NCI-H1436 (cell line): ENCODE measurements at regions not wholly inside any gene's neighbourhood (a gene's known extent, or its start where the extent isn't known, plus 50 kb on each side); places are given as distances from the start of the nearest gene placed in this dataset.
A peak's percentile ranks its signal among the peaks of the same experiment; 100 is the strongest.

Experiments
- DNase-seq: peaks from one replicate; lab custom pipeline; 2025; lab: John Stamatoyannopoulos, UW

DNA sequence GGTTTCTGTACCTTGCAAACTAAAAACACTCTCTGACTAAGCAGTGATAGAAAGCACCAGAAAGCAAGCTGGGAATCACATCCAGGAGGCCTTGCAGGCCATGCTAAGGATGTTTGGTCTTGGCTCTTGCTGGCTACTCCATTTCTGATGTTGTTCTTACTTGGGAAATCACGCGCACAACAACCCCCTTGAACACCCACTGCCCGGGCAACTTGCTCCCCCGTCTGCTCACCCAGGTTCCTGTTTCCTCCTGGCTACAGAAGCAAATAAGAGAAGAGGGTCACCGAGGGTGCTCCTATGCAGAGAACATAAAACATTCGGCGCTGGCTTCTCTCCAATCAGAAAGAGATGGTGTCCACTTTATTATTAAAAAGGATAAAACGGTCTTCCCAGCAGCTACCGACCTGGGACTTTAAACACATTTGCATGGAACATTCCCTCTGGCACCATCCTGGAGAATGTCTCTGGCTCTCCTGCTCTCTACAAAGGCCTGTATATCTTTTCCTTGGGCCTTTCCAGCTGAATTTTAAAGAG lies 271.2 kb upstream of the RPL38 start:
- DNase-seq, result no peak

DNA sequence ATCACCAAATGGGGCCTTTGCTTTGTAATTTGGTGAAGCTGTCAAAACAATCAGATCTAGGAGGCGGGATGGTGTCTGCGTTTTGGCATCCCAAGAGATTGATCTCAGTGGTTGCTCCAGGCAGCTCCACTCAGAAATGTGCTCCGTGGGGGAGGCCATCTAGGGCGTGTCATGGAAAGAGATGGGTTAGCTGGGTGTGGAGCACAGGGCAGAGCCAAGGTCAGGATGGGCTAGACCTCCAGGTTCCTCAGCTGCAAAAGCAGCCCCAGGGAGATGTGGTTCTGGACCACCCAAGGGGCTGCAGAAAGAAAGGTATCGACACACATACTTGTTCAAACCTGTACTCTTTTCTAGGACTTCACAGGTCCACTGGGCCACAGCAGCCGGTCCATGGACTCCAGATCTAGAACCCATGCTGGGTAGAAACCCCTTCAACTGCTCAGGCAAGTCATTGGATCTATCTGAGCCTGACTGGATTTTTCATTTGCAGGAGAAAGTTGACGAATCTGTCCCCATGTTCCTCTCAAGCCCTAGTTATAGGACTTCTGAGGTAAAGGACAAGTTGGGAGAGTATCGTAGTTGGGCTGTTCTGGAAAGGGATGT lies 270.2 kb upstream of the RPL38 start:
- DNase-seq, result no peak

DNA sequence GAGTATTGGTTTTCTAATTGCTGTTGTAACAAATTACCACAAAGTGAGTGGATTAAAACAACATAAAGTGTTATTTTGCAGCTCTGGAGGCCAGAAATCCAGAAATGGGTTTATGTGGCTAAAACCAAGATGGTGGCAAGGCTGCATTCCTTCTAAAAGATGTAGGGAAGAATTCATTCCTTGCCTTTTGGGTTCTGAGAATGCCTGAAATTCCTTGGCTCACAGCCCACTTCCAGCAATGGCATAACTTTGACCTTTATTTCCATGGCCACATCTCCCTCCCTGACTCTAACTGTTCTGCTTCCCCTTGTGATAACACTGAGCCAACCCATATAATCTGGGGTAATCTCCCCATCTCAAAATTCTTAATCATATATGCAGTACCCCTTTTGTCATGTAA lies 269.6 kb upstream of the RPL38 start:
- DNase-seq, result no peak

DNA sequence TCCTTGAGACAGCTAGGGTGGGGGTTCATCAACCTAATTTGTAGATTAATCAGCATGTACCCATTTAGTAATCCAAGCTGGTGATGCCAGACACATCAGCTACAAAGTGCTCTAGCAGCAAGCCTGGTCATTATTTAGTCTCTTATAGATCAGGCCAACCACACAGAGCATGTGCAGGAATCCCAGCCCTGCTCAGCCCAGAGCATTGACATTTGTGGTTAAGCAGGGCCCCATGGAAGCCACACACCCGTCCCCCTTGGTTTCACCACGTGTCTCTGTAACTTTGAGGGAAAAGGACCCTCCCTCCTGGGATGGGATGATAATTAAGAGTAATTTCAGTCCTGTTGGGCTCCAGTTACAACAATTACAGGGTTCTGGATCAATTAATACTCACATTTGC lies 268.8 kb upstream of the RPL38 start:
- DNase-seq, result no peak

DNA sequence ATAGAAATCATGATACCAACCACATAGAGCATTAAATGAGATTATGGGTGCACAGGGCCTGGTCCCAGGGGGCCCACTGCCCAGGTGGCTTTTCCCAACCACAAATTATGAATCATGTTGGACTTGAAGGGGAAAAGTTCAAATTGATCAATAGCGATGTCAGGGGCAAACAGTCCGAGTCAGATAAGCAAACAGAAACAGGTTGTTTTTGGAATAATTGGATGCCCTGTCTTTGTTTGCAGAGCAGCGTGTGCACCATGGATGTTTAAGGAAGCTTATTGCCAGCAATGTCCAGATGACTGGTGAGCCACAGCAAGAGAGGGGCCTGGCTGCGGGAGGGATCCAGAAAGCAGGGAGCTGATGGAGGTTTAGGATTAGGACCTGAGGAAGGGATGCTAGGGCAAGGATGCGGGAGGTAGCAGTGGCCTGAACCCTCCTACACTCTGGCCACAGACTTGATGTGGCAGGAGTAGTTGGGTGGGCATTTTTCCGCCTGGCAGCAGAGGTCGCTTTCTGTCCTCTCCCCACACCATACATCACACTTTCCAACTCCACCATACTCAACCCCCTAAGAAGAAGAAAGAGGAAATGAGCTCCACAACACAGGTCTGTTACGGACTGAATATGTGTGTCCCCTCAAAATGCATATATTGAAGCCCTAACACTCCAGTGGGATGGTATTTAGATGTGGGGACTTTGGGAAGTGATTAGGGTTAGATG lies 266.4 kb upstream of the RPL38 start:
- DNase-seq, result no peak

DNA sequence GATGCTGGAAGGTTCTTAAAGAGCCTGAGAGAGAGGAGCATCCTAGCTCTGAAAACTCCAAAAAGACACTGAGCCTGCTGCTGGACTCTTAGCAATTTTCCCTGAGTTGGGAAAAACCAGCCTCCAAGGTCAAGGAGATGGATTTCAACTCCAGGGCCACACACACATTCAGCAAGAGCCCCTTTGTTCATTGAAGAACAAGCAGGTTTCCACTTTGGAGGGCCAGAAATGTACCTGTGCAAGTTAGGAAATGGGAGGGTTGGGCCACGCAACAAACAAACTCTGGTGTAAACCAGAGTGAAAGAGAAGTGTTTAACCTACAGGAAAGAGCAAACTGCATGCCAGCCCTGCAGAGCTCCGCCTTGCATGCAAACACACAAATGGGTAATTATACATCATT lies 264.8 kb upstream of the RPL38 start:
- no peak for DNase-seq

DNA sequence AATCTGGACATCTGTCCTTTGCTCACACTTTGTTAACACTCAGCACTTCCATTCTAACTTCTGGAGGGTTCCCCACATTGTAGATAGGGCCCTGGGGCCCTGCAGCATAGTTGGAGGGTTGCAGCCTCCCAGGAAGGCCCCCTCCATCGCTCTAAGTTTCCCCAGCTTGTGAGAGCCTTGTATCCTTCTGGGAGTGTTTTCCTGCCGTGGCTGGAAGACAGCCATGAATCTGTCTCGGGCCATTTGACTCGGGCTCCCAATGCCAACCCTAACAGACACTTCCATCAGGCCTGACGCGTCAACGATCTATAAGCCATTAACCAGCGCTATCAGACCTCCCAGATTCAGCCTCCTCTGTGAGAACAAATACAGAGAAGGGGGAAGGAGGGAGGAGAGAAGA lies 263.7 kb upstream of the RPL38 start:
- DNase-seq, result no peak

DNA sequence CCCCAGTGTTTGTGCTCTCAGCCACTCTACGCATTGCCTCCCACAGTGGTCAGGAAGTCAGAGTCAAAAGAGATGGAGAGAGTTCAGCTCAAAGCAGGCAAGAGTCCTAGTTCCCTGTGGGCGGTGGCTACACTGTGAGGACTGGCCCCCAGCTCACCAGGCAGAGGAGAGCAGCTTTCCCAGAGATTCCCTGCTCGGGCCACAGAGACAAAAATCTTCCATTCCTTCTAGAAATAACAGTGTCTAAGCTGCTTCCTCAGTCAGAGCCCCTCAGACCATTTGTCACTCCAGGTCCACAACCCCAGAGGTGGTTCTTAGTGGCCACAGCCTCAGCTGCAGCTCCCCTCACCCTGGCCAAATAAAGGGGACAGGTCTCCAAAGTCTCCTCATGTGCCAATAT lies 263.0 kb upstream of the RPL38 start:
- no peak for DNase-seq

DNA sequence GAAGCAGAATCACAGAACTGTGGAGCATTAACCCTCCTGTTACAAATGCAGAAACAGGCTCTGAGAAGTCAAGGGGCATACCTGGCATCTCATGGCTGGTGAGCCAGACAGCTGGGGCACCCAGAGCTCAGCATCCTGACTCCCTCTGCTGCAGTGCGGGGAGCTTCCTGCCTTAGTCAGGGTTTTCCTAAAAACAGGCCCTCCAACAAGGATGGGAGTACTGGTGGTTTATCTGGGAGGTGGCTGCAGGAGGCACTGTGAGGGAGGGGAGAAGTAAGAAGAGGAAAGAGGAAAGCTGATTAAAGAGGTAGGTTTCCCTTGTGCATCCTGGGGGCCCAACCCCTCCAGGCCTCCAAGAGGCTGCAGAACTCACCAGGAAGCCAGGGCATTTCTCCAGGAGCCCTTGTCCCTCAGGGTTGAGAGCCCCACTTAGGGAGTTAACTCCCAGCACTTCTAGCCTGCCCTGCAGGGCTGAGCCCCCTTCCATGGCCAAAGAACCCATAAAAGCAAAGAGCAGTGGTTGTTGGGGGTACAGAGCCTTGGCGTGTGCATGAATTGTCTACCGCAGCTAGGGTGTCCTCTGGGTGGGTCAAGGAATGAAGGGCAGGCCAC lies 261.5 kb upstream of the RPL38 start:
- no peak for DNase-seq

DNA sequence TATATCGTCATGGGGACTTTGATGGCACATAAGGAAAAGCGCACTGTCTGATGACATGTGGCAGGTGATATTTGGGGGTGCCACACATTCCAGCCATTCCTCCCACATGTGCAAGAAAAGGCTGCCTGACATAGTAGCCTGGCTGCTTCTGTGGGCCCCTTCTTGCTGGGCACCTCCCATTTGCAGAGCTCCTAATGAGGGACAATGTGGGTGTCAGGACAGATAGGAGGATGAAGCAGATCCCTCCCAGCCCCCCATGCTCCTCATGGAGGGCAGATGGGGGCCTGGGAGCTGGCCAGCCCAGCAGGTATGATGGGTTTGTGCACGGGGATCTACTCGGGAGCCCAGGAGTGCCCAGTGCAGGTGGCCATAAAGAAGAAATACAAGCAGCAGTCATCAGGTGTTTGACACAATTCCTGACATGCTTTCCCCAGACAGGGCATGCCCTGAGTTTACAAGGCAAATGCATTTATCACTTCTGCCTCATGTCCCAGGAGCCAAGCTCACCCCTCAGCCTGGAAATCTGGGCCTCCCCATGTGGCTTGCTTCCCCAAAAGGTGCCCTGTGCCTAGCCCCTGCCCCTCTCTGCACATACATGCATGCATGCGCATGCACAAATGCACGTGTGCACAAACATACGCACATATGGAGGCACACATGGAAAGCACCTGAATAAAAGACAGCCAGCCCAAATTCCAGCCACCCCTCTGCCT lies 260.6 kb upstream of the RPL38 start:
- no peak for DNase-seq

DNA sequence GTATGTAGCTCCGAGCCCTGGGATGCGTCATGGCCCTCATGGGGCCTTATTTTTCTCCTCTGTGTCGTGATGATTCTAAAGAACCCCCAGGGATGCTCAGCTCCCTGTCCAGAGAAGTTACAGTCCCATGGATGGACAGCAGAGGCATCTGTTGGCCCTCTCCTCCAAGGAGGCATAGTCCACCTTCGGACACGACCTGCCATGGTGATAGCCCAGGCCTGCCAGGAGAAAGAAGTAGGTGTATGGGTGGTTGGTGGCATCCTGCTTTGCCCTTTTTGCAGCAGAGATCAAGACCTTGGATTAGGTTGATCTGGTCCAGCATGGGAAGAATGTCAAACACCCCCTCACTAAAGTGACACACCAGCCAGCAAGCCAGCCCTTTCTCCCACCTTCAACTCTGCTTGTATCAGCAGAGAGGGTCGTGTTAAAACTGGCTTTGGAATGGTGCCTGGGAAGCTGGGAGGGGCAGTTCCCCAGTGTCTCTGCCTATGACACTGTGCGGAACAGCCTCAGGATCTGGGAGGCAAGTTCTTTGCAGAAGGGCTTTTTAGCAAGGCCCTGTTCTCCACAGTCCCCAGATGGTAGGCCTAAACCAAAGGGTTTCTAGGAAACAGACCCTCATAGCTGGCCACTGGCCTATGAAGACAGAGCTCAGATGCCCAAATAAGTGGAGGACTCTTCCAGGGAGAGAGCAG lies 259.9 kb upstream of the RPL38 start:
- DNase-seq, result no peak

DNA sequence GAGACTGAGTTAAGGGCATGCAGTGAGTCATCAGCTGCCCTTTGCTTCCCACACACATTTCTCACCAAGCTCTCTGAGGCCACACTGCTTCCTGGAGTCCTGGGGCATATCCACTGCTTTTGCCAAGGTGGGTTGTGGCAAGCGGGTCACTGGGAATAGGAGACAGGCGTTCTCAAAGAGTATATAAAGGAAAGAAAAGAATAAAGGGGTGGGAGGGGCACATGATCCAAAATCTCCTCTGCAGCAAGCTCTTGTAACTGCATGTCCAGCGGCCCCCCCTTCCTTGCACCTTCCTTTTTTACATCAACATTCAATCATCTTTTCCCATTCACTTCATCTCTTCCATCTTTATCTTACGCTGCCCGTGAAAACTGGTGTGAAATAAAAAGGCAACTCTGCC lies 259.1 kb upstream of the RPL38 start:
- no peak for DNase-seq

DNA sequence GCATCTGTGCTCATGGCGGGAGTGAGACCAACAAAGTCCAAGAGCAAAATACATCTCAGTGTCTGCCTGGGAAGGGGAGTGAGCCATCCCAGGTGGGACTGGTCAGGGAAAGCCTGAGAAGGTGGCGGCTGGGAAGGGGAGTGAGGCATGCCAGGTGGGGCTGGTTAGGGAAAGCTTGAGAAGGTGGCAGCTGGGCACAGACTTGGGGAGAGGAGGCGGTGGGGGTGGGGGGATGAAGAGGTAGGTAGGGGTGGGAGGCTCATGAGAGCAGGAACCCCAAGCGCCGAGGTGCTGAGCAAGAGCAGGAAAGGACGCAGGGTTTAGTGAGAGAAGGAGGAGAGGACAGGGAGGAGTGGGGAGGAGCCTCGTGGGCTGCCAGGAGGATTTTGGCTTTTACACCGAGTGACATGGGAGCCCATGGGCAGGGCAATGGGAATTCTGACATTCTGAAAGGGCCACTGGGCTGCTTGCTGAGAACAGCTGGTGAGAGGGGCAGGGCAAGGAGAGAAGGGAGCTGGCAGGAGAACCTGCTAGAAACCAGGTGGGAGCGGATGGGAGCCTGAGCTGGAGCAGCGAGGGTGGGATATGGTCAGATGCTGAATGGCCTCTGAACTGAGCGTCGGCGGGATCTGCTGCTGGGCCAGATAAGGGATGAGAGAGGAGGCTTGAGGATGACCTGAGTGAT lies 256.1 kb upstream of the RPL38 start:
- DNase-seq, result no peak

DNA sequence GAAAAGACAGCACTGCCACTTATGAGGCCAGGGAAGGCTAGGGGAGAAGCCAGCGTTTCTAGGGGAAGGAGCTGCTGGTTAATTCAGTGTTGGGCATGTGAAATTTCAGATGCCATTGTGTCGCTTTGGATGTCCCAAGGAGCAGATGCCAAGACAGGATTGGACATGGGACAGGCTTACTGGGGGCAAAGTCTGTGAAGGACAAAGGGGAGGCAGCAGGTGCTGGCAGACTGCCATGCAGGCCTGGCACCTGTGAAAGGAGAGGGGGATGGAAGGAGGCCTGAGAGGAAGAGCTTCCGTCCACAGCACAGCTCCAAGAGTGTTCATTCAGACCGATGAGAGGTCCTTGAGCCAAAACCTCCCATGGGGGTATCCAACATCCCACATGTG lies 255.5 kb upstream of the RPL38 start:
- no peak for DNase-seq

DNA sequence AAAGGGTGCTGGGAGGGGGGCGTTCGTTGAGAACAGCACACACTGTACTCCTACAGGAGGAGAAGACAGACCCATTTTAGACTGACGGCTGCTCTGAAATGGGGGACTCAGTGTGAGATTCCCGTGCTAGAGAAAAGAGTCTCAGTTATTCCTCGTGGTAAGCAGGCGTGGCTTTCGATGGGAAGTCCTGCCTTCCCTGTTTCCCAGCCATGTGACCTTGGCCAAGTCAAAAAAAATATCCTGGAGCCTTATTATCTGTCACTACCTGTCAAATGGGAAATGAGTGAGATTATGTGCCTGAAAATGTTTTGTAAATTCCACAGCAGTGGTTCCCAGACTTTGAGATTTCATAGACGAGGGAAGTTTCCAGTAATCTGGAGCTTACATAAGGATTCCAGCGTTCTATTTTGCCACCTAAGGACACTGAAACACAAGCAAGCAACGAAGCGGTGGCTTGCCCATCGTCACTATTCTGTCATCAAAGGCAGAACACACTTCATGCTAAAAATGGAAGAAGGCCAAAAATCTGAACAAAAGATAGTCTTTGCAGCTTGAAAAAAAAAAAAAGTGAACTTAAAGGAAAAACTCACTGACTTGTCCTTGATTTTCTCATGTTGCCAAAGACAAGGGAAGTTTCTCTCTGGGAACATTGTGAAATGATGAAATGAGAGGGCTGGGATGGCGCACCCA lies 253.4 kb upstream of the RPL38 start:
- no peak for DNase-seq

DNA sequence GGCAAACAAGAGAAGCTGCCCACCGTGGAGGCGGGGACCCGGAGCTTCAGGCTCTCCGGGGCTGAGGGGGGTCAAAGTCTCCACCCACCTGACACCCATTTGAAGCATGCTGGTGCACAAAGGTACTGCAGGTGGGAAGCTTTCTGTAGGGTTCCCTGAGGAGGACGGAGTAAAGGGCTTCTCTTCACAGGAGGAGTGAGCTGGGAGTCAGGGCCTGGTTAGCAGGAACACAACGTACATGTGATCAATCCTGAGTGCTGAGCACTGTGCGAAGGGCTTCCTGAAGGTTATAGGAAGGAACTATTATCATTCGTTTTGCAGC lies 252.9 kb upstream of the RPL38 start:
- peak; percentile 18 for DNase-seq

DNA sequence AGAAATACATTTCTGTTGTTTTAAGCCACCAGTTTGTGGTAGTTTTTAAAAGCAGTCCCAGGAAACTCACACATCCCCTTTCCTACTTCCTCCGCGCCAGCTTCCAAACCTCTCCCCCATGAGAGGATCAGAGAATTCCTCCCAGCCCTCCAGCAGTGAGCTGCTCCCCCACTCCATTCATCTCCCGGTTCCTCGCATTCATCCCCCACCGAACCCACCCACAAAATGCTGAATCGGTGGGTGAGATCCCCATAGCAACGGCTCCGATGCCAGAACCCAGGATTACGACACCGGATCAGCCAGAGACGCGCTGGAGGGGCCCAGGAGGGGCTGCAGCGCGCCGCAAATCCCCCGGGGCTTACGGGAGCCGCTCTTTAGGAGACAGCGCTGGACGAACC lies 251.4 kb upstream of the RPL38 start:
- DNase-seq, result peak; percentile 64

DNA sequence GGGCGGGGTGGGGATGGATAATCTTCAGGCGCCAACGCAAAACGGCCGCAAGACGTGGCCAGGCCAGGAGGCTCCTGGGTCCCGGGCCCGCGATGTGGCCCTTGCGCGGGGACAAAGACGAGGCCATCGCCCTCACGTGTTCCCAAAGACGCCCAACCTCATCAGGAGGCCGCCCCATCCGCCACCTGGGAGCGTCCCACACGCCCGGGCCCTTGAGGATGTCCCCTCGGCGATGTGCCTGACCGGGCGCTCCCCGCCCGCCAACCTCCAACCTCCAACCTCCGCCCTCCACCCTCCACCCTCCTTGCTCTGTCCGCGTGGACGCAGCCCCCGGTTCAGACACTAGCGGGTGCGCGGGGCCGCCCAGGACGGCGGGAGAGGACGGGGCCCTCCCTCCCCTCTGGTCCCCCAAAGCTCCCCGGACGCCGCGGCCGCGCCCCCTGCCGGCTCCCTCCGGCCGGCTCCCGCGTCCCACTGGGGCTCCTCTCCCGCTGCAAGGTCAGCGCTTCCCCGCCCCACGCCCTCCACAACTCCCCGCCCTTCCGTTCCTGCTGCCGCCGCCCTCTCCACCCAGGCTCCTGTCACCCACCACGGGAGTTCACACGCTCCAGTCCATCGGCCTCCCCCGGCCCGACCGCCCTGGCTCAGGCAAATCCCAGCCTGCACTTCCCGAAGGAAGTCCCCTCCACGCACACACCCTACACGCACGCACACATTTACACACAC lies 250.8 kb upstream of the RPL38 start:
- peak; percentile 78 for DNase-seq

DNA sequence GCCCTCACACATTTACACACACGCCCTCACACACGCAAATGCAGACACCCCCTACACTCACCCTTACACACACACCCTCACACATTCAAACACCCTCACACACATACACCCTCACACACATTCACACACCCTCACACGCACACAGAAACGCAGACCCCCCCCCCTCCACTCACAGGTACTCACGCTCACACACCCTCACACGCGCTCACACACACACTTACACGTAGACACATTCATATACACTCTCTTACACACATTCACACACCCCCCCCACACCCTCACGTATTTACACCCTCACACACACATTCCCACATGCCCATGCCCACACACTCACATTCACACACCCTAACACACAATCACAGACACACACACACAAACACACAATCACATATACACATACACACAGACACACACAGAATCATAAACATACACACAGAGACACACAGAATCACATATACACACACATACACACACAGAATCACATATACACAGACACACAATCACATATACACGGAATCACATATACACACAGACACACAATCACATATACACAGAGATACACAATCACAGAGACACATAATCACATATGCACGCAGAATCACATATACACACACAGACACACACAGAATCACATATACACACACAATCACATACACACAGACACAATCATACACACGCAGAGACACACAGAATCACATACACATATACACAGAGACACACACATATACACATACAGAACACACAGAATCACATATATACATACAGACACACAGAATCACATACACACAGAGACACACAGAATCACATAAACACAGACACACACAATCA lies 250.1 kb upstream of the RPL38 start:
- no peak for DNase-seq

DNA sequence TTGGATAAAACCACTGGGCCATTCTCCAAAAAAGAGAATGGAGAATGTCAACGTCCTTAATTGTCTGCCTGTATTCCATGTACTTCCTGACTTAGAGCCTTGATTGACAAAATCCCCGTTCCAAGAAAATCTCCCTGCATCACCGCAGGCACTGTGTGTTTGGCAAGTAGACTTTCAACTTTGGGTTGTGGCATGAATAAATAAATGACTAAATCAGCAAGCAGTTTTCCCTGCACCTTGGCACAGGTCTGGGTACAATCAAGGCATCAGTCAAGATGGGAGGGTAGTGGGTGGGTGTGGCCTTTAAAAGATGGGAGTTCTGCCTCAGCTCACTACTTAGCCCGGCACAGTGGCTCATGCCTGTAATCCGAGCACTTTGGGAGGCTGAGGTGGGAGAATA lies 248.5 kb upstream of the RPL38 start:
- no peak for DNase-seq
